Heart left ventricle (tissue), 16 donors: ENCODE measurements at regions not wholly inside any gene's neighbourhood (a gene's known extent, or its start where the extent isn't known, plus 50 kb on each side); places are given as distances from the start of the nearest gene placed in this dataset.

ENCODE experiments used
- ATAC-seq, 4 donors: fragments of 200-7000 bp; cut with Tn5 transposase; one replicate each; pipeline ENCODE4 v1.9.1; 2020 to 2022; ENCODE audit warnings: moderate library complexity in 4 of 4, mild to moderate bottlenecking in 3 of 4, moderate number of reproducible peaks in 1 of 4
- DNase-seq, 5 donors: peaks; one replicate each; pipeline ENCODE4 v3.0.0-alpha.2; 2020
- H3K27ac ChIP-seq, 12 donors: fragments of 200-600 bp; sonication (generic) in 4 of 12; one replicate each; pipeline versions ENCODE4 v1.5.0 to v1.8.0; 2016 to 2022; ENCODE audit warnings: mild to moderate bottlenecking in 2 of 12
- H3K27me3 ChIP-seq, 9 donors: fragments of 200-600 bp; sonication (generic) in 2 of 9; one replicate each; pipeline versions ENCODE4 v1.5.1 to v1.8.0; 2016 to 2022; ENCODE audit warnings: mild to moderate bottlenecking in 3 of 9
- H3K36me3 ChIP-seq, 9 donors: fragments of 200-600 bp; sonication (generic) in 2 of 9; one replicate each; pipeline versions ENCODE4 v1.5.0 to v1.8.0; 2018 to 2022; ENCODE audit warnings: mild to moderate bottlenecking in 2 of 9
- H3K4me1 ChIP-seq, 12 donors: fragments of 200-600 bp; sonication (generic) in 4 of 12; one replicate each; pipeline versions ENCODE4 v1.5.0 to v1.8.0; 2016 to 2022; ENCODE audit warnings: mild to moderate bottlenecking in 3 of 12
- H3K4me3 ChIP-seq, 12 donors: fragments of 200-600 bp; sonication (generic) in 4 of 12; one replicate each; pipeline versions ENCODE4 v1.5.0 to v1.8.0; 2017 to 2022; ENCODE audit warnings: mild to moderate bottlenecking in 9 of 12, moderate library complexity in 4 of 12
- H3K9me3 ChIP-seq, 12 donors: fragments of 200-600 bp; sonication (generic) in 4 of 12; one replicate each; pipeline versions ENCODE4 v1.5.0 to v1.8.0; 2016 to 2022; ENCODE audit warnings: mild to moderate bottlenecking in 1 of 12
- CTCF ChIP-seq, 12 donors: fragments of 200-600 bp; sonication (generic) in 4 of 12; IDR thresholded peaks; one replicate each; pipeline versions ENCODE4 v1.5.0 to v1.8.0; 2018 to 2022; ENCODE audit warnings: antibody characterized with exemption in 12 of 12, mild to moderate bottlenecking in 5 of 12
- POLR2A ChIP-seq, 2 donors: fragments of 450-650 bp; IDR thresholded peaks; one replicate each; pipeline ENCODE4 v1.6.1; 2017; ENCODE audit warnings: antibody characterized with exemption in 2 of 2, mild to moderate bottlenecking in 2 of 2, moderate library complexity in 2 of 2
- WGBS, 4 donors: extraction: QIAGEN DNeasy Blood & Tissue Kit in 2 of 4; methylation state at CpG; one replicate each; pipeline versions ENCODE4 v1.1.5 to v1.1.7; 2013 to 2018; 5-methylcytosine and 5-hydroxymethylcytosine counted together
- intact Hi-C, 10 donors: fragments of 100-400 bp; cut with DNase I; formaldehyde crosslinking; loops; one replicate each; pipeline versions ENCODE4 v1.11.1 to v1.14.2; 2022
- donor health status: ischemic (EF 13 %, LVEDD 7.1; RV severe dilation, severe dysfunction).
- donor health status: healthy with polysubstance abuse.
- donor health status: DM: no; HTN: yes; CAD: no.
- donor health status: DM: no; HTN: no; CAD: no.
- donor health status: ischemic (EF 25% LVEDD 6.9; RV normal size, moderate dysfunction).
- donor health status: ischemic (EF 25% LVEDD 5.7; RV mildly dilated, moderate dysfunction).
- donor health status: healthy.
- donor health status: DM: yes; HTN: yes; CAD: no.
- donor health status: ischemic (EF 35%, LVEDD 5.7; RV mildly dilated, moderate dysfunction).
- donor health status: nonischemic (EF 11% LVEDD 7.7; RV severe dilation, severe dysfunction).
- donor health status: DM: yes; HTN: yes; CAD: no.
- donor health status: PGD.
- donor health status: ischemic (EF 29% LVEDD 5.4; RV normal size, mild dysfunction).
- donor health status: nonischemic (EF 23%, LVEDD 6.1; RV moderate dilation, normal function).

GRCh38 chr11:26028393-26028911, 303.5 kb upstream of the ANO3 start:
- Histone ChIP-seq H3K4me1 (no peaks in the 10 kb centered on the region), H3K9me3 (no peaks in the 10 kb centered on the region), H3K4me3 (no peak overlapping the region), H3K27me3 (no peaks in the 10 kb centered on the region), H3K27ac (no peak overlapping the region), H3K36me3 (no peaks in the 10 kb centered on the region)
- ATAC-seq: no peak
- TF ChIP-seq CTCF (IDR thresholded peaks at IDR 0.05): no peak
- no peak for TF ChIP-seq POLR2A (IDR thresholded peaks at IDR 0.05)
- no peak for DNase-seq
- intact Hi-C loops: no loop called here
- WGBS, 4 donors: 55 to 73% (median 65%) methylated on average over 2 of the region's 2 CpGs

GRCh38 chr11:26030399-26030798, 301.5 kb upstream of the ANO3 start:
- ATAC-seq: no peak
- WGBS, 4 donors: 72 to 85% (median 78%) methylated on average over 3 of the region's 3 CpGs

GRCh38 chr11:26032241-26032640, 299.7 kb upstream of the ANO3 start:
- H3K4me3 ChIP-seq: no peak overlapping the region
- no peaks in the 10 kb centered on the region for H3K4me1 ChIP-seq
- ATAC-seq (no peak), DNase-seq (no peak)
- H3K27me3 ChIP-seq: no peaks in the 10 kb centered on the region
- 36 to 46% (median 38%) methylated on average over 2 of the region's 2 CpGs for WGBS, 4 donors
- intact Hi-C loops: no loop called here
- no peak for TF ChIP-seq CTCF (IDR thresholded peaks at IDR 0.05)
- no peaks in the 10 kb centered on the region for H3K36me3 ChIP-seq
- H3K9me3 ChIP-seq: no peaks in the 10 kb centered on the region
- no peak overlapping the region for H3K27ac ChIP-seq

More at GRCh38 chr11:26030399-26030798, 301.5 kb upstream of the ANO3 start:
- Histone ChIP-seq H3K4me3 (no peak overlapping the region), H3K27ac (no peak overlapping the region), H3K4me1 (no peaks in the 10 kb centered on the region), H3K9me3 (no peaks in the 10 kb centered on the region), H3K36me3 (no peaks in the 10 kb centered on the region), H3K27me3 (no peaks in the 10 kb centered on the region)
- no peak for DNase-seq
- TF ChIP-seq POLR2A (IDR thresholded peaks at IDR 0.05): no peak
- TF ChIP-seq CTCF (IDR thresholded peaks at IDR 0.05): no peak
- intact Hi-C loops: no loop called here

GRCh38 chr11:26035696-26036095, 296.2 kb upstream of the ANO3 start:
- Histone ChIP-seq H3K27ac (no peak overlapping the region), H3K27me3 (no peaks in the 10 kb centered on the region), H3K4me1 (no peaks in the 10 kb centered on the region), H3K4me3 (no peak overlapping the region), H3K36me3 (no peaks in the 10 kb centered on the region), H3K9me3 (no peaks in the 10 kb centered on the region)
- DNase-seq (no peak), ATAC-seq (no peak)
- WGBS, 4 donors: 76 to 91% (median 84%) methylated on average over 5 to 6 of the region's 6 CpGs
- intact Hi-C loops: no loop called here
- no peak for TF ChIP-seq POLR2A (IDR thresholded peaks at IDR 0.05)
- TF ChIP-seq CTCF (IDR thresholded peaks at IDR 0.05): no peak
